GM18867 (cell line): ENCODE measurements at regions not wholly inside any gene's neighbourhood (a gene's known extent, or its start where the extent isn't known, plus 50 kb on each side); places are given as distances from the start of the nearest gene placed in this dataset.

Experiments
- ATAC-seq: cut with Tn5 transposase; IDR thresholded peaks from one replicate; pipeline ENCODE4 v1.9.1; 2021; ENCODE audit warnings: mild to moderate bottlenecking, moderate library complexity; ENCODE audit not compliant: unreplicated experiment

DNA sequence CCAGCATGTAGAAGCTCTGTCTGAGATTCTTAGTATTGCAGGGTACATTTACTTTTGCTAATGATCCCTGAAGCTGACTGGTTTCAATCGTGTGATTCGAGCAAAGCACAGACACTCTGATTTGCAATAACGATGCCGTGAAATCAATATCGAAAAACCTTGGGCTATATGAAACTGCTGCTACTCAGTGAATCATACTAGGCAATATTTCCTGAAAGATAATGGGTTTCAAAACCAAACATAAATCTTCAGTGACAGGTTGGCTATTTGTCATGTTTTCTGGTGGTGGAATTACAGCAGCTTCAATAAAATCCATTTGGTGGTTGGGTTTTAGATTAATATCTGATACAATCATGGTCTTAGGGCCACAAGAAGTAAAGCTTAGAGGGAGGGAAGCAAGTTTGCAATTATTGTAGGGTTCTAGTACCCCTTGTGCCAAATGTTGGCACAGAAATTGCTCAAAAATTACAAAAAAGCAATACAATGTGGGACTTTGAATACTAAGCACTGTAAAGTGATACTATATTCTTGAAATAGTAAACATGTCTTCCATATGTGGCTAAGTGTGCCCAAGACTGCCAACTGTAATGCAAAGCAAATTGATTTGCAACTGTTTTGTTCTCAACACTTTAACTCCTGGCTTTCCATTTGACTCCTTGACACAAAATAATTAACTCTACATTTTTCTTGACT lies 112.4 kb upstream of the JAZF1 start:
- peak; percentile 49 for ATAC-seq

DNA sequence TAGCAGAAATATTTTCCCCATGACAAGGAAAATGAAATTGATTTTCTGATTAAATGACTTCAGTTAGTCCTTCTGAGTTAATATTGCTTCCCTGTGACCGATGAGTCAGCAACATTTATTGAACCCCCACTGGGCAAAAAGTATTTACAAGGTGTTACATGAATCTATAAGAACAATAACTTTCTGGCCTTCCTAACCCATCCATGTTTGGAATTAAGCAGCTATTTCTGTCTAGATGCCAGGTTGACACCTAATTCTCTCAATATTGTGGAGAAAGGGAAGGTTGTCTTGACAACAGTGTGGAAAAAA lies 112.9 kb upstream of the JAZF1 start:
- no peak for ATAC-seq

DNA sequence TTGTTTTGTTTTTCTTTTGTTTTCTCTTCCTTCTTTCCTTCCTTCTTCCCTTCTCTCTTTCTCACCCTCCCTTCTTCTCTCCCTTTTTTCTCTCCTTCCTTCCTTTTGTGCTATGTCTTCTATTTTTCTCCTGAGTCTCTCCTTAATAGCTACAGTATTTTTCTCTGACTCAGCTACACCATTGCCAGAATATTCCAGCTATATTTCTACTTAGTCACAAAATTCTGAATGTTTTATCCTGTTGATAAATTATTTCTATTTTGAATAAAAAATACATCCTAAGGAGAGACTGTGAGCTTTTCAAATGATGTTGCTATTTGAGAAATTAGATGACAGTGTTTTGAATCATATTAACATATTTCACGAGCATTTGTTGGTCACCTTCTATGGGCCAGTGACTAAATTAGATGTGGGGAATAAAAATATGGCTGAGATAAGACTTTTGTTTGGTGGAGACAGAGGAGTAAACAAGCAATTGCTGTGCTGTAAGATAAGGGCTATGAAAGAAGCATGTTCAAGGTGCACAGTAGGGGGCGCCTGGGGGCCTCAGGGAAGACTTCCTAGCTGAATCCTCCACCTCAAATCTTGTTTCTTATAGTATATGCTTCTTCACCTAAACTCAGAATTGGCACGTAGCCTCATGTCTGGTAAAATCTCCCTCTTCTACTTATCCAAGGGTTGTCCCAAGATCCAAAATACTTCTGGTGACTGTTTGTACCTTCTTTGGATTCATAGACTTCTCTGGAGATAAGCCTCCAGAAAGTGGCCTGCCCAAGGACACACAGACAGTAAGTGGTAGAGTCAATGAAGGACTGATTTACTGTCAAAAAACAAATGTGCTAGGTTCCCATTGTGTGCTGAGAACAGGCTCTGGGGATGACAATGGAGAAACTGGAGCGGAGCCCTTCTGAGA lies 115.5 kb upstream of the CREB5 start:
- no peak for ATAC-seq

DNA sequence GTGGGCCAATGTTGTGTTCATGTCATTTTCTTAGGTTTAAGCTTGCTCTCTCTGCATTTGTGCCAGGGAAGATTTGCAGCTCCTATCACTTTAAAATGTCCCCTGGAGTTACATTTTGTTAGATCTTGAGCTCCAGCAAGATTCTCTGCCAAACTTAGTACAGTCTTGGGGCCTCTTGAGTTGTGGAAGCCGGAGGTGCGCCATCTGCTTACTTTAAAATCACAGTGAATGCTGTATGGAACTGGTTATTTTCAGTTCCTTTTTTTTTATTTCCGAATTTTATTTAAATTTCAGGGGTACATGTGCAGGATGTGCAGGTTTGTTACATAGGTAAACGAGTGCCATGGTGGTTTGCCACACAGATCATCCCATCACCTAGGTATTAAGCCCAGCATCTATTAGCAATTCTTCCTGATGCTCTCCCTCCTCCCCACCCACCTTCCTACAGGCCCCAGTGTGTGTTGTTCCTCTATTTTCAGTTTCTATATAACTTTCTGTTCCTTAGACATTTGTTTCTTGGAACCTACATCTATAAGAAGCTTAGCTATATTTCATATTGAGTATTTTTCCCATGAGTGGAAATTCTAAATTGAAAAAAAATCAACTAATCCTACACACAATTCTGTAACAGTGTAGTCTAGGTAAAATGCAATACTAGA lies 114.4 kb upstream of the CREB5 start:
- no peak for ATAC-seq

DNA sequence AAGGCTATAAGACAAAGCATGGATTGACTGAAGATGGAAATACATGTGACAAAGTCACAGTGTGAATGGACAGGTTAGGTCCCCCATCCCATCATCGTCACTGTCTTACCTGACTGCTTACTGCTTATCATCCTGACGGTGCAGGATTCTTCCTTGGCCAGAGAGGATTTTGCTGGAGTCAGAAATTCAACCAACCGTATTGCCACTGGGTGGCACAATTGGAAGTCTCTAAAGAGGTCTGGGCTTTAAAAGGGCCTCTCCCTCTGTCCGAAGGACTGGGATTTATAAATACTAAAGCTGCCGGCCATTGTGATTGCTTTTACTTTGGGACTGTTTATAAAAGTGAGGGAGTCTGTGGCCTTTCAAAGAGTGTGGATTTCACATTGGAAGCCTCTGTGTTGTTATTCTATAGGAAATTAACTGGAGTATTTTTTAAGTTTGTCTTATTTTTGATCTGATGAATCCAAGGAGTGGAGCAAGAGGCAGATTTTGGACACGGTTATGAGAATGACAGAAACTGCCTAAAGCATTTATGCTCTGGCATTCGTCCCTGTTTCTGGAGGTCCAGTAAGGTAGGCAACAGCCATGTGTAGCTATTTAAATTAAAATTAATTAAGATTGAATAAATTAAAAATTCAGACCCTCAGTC lies 113.3 kb upstream of the CREB5 start:
- no peak for ATAC-seq

DNA sequence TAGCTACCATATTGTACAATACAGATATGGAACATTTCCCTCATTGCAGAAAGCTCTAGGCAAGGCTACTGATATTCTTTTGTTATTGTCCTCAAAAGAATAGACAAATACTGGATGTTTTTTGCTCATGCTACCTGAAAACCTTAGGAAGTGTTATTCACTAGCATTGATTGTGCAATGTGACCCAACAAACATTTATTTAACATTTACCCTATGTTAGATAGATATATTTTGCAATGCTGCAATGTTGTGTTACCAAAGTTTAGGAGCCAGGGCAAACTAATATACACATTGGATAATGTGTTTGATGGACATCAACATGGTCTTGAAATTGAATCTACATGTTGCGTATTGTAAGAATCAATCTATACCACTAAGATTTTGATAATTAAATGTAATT lies 112.8 kb upstream of the CREB5 start:
- no peak for ATAC-seq

DNA sequence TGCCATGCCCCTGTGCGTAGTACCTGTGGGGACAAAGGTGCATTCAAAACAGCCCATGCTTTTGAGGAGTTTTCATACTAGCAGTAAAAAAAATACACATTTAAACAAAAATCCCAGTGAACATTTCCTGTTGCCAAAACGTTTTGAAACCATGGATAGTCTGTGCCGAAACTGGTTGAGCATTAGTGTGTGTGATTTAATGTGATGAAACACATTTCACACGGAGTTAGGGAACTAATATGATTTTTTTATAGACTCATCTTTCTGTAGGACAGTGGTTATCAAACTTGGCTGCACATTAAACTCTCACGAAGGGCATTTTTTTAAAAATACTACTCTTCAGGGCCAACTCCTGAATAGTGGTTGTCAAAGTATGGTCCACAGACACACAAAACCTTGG lies 111.8 kb upstream of the CREB5 start:
- ATAC-seq = no peak

DNA sequence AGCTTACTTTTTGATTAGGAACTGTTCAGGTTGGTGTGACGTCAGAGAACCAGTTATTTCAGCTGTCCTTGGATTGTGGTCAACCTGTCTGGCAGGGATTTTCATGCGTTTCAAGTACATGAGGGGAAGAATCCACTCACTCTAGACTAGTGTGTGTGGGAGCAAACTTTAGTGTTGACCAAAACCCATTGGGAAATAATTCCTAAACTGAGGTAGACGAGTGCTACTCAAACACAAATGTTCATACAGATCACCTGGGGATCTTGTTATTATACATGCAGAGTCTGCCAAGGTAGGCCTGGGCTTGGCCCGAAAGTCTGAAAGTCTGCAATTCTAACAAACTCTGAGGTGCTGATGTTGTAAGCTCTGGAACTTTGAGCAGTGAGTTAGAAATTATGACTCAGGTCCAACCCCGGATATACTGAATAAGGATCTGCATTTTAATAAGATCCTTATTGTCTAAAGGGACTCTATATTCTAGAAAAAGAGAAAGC lies 111.1 kb upstream of the CREB5 start:
- no peak for ATAC-seq

DNA sequence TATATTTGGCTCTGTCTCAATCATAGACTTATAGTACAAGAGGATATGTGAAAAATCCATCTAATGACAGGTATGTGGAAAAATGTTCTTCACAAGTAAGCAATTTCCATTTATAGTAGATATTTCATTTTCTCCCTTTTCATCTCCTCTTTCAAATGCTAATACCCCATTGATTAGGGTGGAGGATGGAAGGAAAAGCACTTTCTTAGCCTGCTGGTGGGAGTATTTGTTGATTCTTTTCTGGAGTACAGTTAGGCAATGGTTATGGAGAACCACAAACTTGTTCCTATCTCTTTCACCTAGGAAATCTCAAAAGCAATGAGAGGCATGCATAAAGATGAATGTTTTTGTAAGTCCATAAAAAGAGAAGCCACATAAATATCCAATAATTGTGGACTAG lies 108.0 kb upstream of the CREB5 start:
- ATAC-seq = no peak

DNA sequence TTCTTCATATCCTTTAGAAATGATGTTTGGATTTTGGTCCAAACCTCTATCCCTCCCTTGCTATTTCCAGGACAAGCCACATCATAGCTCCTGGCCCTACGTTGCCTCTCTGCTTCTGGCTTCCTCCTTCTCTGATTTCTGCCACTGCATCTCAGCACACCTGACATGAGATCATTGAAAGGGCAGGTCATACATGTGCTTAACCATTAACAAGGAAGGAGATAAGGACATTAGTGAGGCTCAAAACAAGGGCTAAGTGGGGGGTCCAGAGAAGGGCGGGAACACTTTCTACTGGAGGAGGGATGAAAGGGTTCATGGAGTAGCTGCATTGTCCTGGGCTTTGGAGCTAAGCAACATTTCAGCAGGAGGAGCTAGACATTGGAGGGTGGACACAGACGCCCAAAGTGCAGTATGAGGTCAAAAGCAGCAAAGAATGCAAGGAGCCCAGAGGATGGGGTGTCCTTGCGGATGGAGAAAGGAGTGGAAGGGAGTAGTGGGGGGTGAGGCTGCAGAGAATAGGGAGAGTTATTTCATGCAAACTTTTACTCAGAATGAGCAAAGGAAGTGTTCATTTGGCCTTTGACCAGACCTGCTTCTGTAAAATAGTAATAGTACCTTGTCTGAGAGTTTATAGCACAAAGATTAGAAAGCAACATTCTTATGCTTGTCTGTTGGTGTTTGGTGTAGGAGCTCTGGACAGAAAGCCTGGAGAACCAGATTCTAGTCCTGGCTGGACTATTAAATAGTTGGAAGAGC lies 102.4 kb upstream of the CREB5 start:
- no peak for ATAC-seq

DNA sequence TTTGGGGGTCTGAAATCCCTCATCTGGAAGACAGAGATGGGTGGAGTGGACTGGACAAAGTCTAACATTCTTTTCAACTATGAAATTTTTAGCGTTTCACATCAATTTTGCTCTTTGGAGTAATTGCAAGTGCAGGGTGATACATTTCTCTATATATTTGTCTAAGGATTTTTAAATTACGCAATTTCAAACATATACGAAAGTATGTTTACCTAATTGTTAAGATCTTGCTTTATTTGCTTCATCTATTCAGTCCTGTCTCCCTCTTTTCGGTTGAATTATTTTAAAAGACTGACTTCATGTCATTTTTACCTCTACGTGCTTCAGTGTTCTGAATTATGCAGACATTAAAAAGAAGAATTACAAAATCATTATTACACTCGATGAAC lies 101.9 kb upstream of the CREB5 start:
- no peak for ATAC-seq

DNA sequence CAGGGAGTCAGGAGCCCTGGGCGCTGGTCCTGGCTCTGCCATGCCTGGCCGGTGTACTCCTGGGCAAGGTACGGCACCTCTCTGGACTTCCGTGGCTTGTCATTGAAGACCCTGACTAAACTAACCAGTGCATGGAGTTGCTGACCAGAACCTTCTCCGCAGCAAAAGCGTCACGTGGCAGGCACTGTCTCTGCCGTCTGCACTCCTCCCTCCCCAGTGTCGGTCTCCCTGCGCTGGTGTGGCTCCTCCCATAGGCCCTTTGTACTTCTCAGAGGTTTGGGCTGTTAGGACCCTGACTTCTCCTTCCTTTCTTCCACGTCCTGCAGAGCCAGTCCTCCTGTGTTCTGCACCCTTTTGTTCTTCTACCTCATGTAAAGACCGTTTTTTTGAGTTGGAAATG lies 100.6 kb upstream of the CREB5 start:
- no peak for ATAC-seq

DNA sequence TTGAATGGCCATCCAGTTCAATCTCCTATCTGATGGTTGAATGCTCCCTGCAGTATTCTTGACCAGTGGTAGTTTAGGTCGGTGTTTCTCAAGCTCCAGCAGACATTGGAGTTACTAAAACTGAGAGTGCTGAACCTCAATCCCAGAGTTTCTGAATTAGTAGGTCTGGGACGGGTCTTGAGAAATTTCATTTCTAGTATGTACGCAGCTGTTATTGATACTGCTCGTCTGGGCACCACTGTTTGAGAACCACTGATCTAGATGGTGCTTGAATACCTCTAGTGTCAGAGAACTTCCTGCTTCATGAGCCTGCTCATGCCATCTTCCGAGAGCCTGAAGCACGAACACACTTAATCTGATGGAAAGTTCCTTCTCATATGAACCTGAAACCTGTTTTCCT lies 99.4 kb upstream of the CREB5 start:
- ATAC-seq = no peak

DNA sequence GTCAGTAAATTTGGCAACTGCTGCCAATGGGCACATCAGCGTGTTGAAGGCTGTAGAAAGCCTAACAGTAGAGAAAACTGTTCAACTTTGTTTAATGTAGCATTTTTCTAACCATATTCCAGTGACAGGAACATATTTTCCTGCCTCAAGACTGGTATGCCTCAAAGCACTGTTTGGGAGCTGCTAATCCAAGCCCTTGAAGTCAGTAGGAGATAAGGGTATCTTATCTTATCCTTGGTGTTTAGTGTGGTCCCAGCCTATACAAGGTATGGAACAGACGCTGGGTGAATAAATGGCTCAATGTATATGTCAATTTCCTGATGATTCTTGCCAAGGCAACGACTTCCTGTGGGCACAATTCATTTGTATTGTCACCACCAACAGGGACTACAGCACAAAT lies 97.5 kb upstream of the CREB5 start:
- no peak for ATAC-seq

DNA sequence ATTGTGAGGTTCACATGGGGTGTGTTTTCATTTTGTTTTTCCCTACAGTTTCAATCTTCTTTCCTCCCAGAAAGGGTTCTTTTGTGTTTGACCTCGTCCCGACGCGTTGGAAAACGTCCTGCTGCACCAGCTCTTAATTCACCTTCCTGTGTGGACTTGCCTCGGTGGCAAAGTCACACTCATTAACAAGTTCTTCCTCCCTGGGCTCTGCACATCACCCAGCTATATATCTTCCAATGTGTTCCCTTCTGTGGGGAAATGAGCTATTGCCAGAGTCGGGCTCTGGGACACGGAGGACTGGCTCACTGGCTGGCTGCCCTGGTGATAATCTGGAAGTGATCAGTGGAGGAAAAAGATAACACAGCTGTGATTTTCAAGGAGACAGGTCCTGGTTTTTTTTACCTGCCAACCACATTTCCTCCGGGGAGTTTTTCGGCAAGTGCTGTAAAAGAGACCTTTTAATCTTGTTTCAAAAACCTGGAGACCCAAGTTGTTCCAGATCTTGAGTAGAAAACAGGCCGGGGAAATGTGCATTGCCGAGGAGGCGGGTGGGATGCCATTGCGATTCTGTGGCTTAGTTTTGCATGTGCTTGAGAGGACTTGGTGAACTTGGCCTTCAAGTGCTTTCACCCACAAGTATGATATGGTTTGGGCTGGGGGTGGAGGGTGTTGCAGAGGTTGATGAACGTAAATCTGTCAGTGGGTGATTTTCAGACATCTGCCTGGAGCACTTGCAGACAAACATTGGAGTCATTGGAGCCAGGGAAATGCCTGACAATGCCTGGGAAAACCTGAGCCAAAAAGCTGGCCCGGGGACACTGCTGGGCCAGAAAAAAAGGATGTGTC lies 96.5 kb upstream of the CREB5 start:
- ATAC-seq = no peak

DNA sequence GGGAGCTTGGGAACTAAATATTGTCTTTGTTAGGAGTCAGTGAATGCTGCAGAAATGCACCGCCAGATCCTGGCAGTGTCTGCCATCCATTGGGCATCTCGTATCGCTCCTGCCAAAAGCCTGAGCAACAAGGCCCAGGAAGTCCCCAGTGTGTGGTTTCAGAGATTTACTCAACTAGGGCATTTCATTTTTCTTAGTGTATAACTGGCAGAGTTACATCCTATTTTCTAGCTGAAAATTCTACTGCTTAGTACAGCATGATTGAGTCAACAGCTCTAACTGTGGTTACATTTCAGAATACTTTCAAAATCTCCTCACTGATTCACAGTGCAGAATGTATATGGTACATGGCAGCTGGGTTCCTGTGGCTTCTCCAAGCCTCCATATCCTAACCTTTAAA lies 95.8 kb upstream of the CREB5 start:
- no peak for ATAC-seq

DNA sequence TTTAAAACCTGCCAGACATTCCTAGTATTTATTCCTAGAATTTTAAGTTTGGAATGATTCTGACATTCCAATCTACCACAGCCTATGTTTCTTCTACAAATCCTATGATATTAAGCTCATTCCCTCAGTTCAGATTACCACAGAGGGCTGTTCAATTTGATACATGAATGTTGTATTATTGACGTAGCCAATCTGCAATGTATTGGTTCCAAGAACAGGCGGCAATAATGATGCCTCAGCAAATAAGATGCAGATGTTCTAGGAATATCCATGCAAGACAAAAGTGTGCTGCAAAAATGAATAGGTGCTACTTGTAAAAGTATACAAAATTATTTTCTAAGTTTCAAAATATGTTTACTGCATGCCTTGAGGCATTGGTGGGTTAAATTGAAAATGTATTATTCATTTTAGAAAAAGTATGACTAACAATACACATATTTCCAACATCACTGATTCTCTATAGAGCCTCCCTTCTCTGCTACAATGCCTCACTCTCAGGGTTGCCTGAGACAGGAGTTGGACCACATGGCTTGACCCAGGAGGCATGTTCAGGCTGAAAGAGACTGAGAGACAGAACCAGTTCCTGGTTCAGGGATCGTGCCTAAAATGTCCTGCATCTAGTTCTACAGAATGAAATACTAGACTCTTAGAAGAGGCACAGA lies 94.1 kb upstream of the CREB5 start:
- no peak for ATAC-seq

DNA sequence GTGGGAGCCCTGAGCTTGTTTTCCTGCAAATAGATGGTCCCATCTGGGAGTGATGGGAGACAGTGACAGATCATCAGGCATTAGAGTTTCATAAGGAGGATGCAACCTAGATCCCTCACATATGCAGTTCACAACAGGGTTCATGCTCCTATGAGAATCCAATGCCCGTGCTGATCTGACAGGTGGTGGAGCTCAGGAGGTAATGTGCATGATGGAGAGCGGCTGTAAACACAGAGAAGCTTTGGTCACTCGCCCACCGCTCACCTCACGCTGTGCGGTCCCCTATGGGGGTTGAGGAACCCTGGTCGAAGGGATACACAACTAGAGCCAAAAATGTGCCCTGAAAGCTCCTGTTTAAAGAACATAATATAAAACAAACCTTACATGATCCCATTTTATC lies 88.5 kb upstream of the CREB5 start:
- ATAC-seq = no peak

DNA sequence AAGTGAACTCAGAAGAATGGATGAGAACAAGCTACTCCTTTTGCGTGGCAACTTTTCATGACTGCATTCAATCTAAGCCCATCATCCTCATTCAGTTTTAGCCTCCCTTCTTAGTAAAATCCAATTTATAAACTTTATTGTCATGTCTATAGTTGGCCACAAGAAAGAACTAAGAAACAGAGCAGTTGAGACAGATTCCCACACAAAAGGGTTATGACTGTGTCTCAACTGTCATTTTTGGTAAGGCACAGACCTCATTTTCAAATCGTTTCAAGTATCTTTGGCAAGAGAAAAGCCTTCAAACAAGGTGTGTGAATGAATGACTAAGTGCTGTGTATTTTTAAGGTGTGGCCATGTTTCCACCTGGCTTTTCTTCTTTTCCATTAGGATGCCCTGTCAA lies 84.2 kb upstream of the CREB5 start:
- no peak for ATAC-seq
